ENCODE measurements at regions not wholly inside any gene's neighbourhood (a gene's known extent, or its start where the extent isn't known, plus 50 kb on each side); places are given as distances from the start of the nearest gene placed in this dataset.

DNA sequence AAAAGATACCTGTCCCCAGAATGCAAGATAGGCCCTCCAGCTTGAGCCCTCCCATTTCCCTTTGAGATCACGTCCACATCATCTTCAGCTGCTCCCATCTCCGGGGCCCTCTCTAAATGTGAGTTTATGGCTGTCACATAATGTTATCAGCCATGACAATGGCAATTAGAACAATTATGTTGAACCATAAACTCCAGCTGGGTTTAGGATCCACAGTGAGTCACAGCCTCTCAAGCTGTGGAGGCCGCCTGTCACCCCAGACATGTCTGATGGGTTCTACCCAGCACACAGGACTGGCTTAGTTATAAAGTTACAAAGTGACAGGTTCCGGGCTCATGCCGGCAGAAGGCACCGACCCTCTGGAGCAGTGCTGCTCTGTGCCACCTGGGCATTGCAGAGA is 597.3 kb downstream of the PTPRU start:
- H3K4me3 ChIP-seq (ENCODE audit: low read length): no peak overlapping the region
- Mint-ChIP-seq H3K9me3 (no peaks in the 10 kb centered on the region), H3K27me3 (ENCODE audit: insufficient read depth) (peaks cover 7% of the 10 kb centered on the region), H3K36me3 (ENCODE audit: low read depth) (no peaks in the 10 kb centered on the region), H3K4me3 (no peak overlapping the region), H3K27ac (no peak overlapping the region), H3K4me1 (peaks cover 5% of the 10 kb centered on the region)
- H3K4me1 ChIP-seq (ENCODE audit: control insufficient read depth, insufficient read depth, low read length): no peaks in the 10 kb centered on the region
- no peak for DNase-seq
- H3K27ac ChIP-seq (ENCODE audit: low read depth, low read length): no peak overlapping the region
- TF ChIP-seq, protein P1, sequence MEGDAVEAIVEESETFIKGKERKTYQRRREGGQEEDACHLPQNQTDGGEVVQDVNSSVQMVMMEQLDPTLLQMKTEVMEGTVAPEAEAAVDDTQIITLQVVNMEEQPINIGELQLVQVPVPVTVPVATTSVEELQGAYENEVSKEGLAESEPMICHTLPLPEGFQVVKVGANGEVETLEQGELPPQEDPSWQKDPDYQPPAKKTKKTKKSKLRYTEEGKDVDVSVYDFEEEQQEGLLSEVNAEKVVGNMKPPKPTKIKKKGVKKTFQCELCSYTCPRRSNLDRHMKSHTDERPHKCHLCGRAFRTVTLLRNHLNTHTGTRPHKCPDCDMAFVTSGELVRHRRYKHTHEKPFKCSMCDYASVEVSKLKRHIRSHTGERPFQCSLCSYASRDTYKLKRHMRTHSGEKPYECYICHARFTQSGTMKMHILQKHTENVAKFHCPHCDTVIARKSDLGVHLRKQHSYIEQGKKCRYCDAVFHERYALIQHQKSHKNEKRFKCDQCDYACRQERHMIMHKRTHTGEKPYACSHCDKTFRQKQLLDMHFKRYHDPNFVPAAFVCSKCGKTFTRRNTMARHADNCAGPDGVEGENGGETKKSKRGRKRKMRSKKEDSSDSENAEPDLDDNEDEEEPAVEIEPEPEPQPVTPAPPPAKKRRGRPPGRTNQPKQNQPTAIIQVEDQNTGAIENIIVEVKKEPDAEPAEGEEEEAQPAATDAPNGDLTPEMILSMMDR (conservative IDR thresholded peaks at IDR 0.05): no peak
- H3K9me3 ChIP-seq (ENCODE audit: control insufficient read depth, low read length): no peaks in the 10 kb centered on the region
- 92 to 94% methylated on average over 6 of the region's 6 CpGs for WGBS, 2 experiments (ENCODE audit: insufficient coverage in 1 of 2, insufficient read length in 1 of 2)
- no peaks in the 10 kb centered on the region for H3K27me3 ChIP-seq (ENCODE audit: control insufficient read depth, insufficient read depth, low read length, poor library complexity, severe bottlenecking)
- H3K9ac ChIP-seq (ENCODE audit: extremely low read depth, low read length, poor library complexity, severe bottlenecking): no peak overlapping the region
- H3K36me3 ChIP-seq (ENCODE audit: control insufficient read depth, insufficient read depth, low read length): no peaks in the 10 kb centered on the region

DNA sequence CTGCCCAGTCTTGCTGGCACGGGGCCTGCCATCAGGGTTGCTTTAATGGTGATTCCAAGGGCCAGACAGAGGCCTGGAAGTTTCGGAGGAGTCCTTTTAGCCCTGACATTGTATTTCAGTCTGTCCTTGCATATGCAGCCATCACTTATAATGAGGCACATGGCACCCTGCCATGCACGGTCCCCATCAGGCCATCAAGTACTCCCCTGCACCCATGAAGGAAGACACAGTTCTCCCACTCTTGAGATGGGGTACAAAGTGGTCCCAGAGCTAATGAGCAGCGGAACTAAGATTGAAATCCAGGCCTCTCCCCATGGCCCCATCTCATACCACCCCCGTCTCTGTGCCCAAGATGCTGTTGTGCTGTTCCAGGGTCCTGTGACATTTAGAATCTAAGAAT is 596.6 kb downstream of the PTPRU start:
- Mint-ChIP-seq H3K27ac (no peak overlapping the region), H3K9me3 (no peaks in the 10 kb centered on the region), H3K4me1 (peaks cover 5% of the 10 kb centered on the region), H3K27me3 (ENCODE audit: insufficient read depth) (peaks cover 7% of the 10 kb centered on the region), H3K36me3 (ENCODE audit: low read depth) (no peaks in the 10 kb centered on the region), H3K4me3 (no peak overlapping the region)
- Histone ChIP-seq H3K4me1 (ENCODE audit: control insufficient read depth, insufficient read depth, low read length) (no peaks in the 10 kb centered on the region), H3K36me3 (ENCODE audit: control insufficient read depth, insufficient read depth, low read length) (no peaks in the 10 kb centered on the region), H3K9me3 (ENCODE audit: control insufficient read depth, low read length) (no peaks in the 10 kb centered on the region), H3K4me3 (ENCODE audit: low read length) (no peak overlapping the region), H3K9ac (ENCODE audit: extremely low read depth, low read length, poor library complexity, severe bottlenecking) (no peak overlapping the region), H3K27ac (ENCODE audit: low read depth, low read length) (no peak overlapping the region), H3K27me3 (ENCODE audit: control insufficient read depth, insufficient read depth, low read length, poor library complexity, severe bottlenecking) (no peaks in the 10 kb centered on the region)
- TF ChIP-seq, protein P1 (conservative IDR thresholded peaks at IDR 0.05): no peak
- 91 to 93% methylated on average over 2 to 5 of the region's 5 CpGs for WGBS, 2 experiments (ENCODE audit: insufficient coverage in 1 of 2, insufficient read length in 1 of 2)
- no peak for DNase-seq

DNA sequence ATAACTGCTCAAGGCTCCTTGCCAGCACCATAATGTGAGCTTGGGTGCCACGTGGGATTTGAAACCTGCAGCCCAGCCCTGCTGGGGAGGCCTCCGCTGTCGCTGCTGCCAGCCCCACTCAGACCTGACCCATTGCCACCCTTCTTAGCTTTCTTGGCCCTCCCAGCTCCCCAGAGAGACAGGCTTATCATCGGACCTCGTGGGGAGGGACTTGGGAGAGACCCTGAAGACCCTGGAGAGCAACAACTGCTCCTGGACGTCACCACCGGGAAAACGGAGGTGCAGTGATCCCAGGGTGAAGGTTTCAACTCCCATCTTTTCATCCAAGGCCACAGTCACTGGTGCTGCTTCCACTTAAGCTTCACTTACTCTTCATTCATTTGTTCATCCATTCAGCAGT is 596.1 kb downstream of the PTPRU start:
- Histone ChIP-seq H3K4me3 (ENCODE audit: low read length) (no peak overlapping the region), H3K36me3 (ENCODE audit: control insufficient read depth, insufficient read depth, low read length) (no peaks in the 10 kb centered on the region), H3K9me3 (ENCODE audit: control insufficient read depth, low read length) (no peaks in the 10 kb centered on the region), H3K4me1 (ENCODE audit: control insufficient read depth, insufficient read depth, low read length) (no peaks in the 10 kb centered on the region), H3K27me3 (ENCODE audit: control insufficient read depth, insufficient read depth, low read length, poor library complexity, severe bottlenecking) (no peaks in the 10 kb centered on the region), H3K27ac (ENCODE audit: low read depth, low read length) (no peak overlapping the region), H3K9ac (ENCODE audit: extremely low read depth, low read length, poor library complexity, severe bottlenecking) (no peak overlapping the region)
- Mint-ChIP-seq H3K36me3 (ENCODE audit: low read depth) (no peaks in the 10 kb centered on the region), H3K27me3 (ENCODE audit: insufficient read depth) (peaks cover 7% of the 10 kb centered on the region), H3K4me3 (no peak overlapping the region), H3K9me3 (no peaks in the 10 kb centered on the region), H3K4me1 (peaks cover 5% of the 10 kb centered on the region), H3K27ac (no peak overlapping the region)
- no peak for DNase-seq
- TF ChIP-seq, protein P1 (conservative IDR thresholded peaks at IDR 0.05): no peak
- 81 to 94% methylated on average over 4 to 8 of the region's 8 CpGs for WGBS, 2 experiments (ENCODE audit: insufficient coverage in 1 of 2, insufficient read length in 1 of 2)

All from endodermal cell (in vitro differentiated cells).